Right ventricle myocardium superior (tissue), 1 donor: ENCODE measurements at regions not wholly inside any gene's neighbourhood (a gene's known extent, or its start where the extent isn't known, plus 50 kb on each side); places are given as distances from the start of the nearest gene placed in this dataset.

ENCODE experiments used
- ATAC-seq: fragments of 200-7000 bp; cut with Tn5 transposase; one replicate; pipeline ENCODE4 v1.9.1; 2020; ENCODE audit warnings: mild to moderate bottlenecking; ENCODE audit not compliant: poor library complexity
- DNase-seq: peaks from one replicate; pipeline ENCODE4 v3.0.0-alpha.2; 2020
- intact Hi-C: fragments of 100-400 bp; cut with DNase I; formaldehyde crosslinking; loops from one replicate; pipeline ENCODE4 v1.11.2; 2022
- donor health status: DM: no; HTN: yes; CAD: no; lungs with severe emphysema.

DNA sequence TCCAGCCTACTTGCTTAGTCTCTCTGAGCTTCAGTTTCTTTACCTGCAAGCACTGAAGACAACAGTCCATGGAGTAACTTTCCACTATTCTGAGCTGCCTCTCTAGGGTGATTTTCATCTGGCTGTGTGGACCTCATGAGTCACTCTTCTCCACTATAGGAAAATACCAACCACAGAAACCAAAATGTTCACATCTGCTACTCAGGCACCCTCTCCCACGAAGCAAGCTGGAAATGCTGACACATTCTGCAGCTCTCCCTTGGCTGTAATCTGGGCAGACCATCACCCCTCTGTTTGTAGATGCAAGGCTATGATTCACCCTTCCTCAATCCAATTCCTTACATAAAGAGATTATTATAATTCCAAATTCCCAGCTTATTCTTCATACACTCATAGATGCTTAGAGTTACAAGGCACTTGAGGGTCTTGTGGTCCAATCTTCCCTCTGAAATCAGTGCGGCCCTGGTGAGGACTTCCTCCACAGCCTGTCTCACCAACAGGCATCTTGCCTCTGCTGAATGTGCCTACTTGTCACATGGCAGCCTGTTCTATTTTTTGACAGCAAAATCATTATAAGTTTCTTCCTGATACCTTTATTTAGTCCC lies 97.0 kb upstream of the LNX1 start:
- ATAC-seq (peak; percentile 31), DNase-seq (no peak)
- intact Hi-C loops = no loop called here

GRCh38 chr4:53686521-53686920 lies 95.2 kb upstream of the LNX1 start:
- ATAC-seq (no peak), DNase-seq (no peak)
- intact Hi-C loops = no loop called here

DNA sequence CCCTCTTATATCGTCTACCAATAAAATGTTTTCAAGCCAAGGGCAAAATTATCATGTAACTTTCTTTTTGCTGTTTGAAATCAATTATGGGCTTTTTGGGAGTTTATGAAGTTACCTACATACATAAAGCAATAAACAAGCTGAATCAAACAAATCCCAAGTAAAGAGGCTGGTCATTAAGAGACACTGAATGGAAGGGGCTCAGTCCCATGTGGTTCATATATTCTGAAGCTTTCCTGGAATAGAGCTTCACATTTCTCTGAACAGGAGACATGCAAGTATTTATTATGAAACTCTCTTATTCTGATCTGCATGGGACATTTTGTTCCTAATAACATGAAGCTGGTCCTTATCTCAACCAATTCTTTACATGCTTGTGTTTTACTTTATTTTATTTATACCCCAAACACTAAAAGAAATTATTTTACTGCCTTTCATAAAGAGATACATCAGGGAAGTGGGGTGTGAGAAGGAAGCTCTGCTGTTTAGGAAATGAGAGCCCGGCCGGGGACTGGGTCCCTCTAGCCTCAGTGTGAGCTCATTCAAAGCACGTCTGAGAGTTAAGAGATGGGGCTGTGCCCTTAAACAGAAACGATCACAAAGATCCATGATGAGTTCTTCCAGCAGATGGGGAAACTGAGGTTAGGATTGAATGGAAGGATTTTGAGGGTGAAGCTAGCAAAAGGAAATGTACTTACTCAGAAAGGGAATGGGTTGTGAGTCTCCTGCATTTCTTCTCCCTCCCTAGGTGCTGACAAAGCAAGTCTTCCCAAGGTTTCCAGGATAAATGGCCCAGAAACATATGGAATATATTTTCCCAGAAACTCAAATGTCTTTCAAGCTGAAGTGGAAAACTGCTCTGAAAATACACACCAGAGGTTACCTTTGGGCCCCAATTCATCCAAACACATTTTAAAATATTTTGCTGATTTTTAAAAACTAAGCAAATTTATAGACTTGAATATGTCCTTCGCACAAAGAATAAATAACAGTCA lies 93.1 kb upstream of the LNX1 start:
- DNase-seq (no peak), ATAC-seq (peak; percentile 41)
- intact Hi-C loops = no loop called here

GRCh38 chr4:53682908-53683307 lies 91.6 kb upstream of the LNX1 start:
- DNase-seq = no peak
- ATAC-seq = no peak
- intact Hi-C loops = no loop called here

- ATAC-seq (no peak), DNase-seq (no peak)
- intact Hi-C loops = no loop called here
Measured at GRCh38 chr4:53682196-53682595, 90.9 kb upstream of the LNX1 start.

GRCh38 chr4:53680598-53680997 lies 89.3 kb upstream of the LNX1 start:
- DNase-seq (no peak), ATAC-seq (no peak)
- intact Hi-C loops = no loop called here

GRCh38 chr4:53680168-53680567 lies 88.9 kb upstream of the LNX1 start:
- DNase-seq (no peak), ATAC-seq (no peak)
- intact Hi-C loops = no loop called here

GRCh38 chr4:53676402-53676871 lies 85.2 kb upstream of the LNX1 start:
- intact Hi-C loops = no loop called here
- peak; percentile 80 for ATAC-seq
- no peak for DNase-seq

DNA sequence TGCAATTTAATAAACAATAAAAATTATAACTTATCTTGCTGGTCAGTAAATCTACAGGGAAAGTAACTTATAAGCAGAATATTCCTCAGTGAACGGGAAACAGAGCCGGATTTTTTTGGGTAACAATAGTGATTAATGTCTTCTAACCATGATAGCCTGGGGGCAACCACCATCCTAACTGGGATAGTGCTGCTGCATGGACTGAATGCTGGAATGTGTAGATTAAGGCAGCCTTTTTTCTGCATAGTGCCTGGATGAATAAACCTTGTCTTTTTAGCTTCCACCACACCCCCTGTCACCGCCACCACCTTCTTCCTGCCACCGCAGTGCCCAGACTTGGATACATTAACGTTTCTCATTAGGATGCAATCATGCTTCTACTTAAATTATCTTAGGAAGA lies 83.6 kb upstream of the LNX1 start:
- DNase-seq (no peak), ATAC-seq (no peak)
- intact Hi-C loops = no loop called here

DNA sequence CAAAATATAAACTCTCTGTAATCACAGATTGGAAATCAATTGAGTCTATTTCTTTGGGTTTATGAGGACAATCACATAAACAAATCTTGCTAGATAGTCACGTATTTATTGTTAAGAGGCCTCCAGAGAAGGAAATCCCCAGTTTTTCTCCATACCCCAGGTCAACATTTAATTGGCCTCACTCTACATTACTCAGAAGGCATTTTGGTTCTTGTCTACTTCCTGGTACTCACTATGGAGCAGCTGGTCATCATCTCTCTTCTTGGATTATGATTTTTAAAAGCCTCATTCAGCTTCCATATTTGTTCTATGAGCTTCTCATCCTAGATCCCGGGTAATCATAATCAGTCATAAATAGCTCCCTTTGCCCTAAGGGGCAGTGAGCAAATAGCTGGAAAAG lies 81.6 kb upstream of the LNX1 start:
- ATAC-seq (no peak), DNase-seq (no peak)
- intact Hi-C loops = no loop called here

DNA sequence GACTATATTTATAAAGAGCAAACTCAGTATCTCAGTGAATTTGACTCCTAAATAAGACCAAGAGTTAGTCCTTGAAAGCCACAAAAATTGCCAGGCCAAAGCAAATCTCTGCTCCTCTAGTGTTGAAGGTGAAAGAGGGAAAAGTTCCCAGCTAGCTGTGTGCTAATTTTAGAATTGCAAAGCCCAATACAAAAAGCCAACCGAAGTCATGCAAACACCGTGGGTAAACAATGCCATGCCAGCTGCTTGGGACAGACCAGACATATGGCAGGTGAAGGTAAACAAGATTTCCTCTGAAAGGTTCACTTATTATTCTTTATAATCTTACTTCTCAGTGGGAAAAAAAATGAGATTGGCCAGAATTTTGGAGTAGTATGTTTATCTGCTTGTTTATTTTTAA lies 80.5 kb upstream of the LNX1 start:
- intact Hi-C loops = no loop called here
- no peak for DNase-seq
- ATAC-seq = peak; percentile 86

- intact Hi-C loops = loop anchor here (5.0 kb wide), 1 partner anchor 167 kb away; no protein-coding TSS in a partner anchor
- ATAC-seq = peak; percentile 76
Measured at GRCh38 chr4:53659737-53660136, 68.5 kb upstream of the LNX1 start.

DNA sequence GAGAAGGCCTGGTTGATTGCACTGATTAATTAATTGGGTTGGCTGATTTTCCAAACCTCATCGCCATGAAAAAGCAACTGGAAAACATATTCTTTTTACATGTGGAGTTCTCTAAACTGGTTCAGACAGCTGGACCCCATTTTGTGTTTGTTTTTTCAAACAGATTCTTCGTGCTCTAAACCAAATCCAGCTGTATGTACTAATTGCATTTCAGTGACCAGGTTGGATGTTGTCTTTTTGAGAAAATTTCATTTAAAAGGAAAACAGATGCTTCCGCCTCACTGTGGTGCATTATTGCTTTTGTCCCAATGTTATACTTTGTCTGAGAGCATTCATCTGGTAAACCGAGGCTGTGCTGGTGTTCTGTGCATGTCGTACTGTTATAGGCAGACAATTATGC lies 67.8 kb upstream of the LNX1 start:
- no peak for DNase-seq
- intact Hi-C loops = loop anchor here (5.0 kb wide), 1 partner anchor 167 kb away; no protein-coding TSS in a partner anchor

More at GRCh38 chr4:53659737-53660136, 68.5 kb upstream of the LNX1 start:
- DNase-seq = no peak

GRCh38 chr4:53658029-53658428 lies 66.7 kb upstream of the LNX1 start:
- intact Hi-C loops = loop anchor here (5.0 kb wide), 1 partner anchor 166 kb away; no protein-coding TSS in a partner anchor
- ATAC-seq (no peak), DNase-seq (no peak)

More for the DNA sequence above, 67.8 kb upstream of the LNX1 start:
- ATAC-seq = no peak

DNA sequence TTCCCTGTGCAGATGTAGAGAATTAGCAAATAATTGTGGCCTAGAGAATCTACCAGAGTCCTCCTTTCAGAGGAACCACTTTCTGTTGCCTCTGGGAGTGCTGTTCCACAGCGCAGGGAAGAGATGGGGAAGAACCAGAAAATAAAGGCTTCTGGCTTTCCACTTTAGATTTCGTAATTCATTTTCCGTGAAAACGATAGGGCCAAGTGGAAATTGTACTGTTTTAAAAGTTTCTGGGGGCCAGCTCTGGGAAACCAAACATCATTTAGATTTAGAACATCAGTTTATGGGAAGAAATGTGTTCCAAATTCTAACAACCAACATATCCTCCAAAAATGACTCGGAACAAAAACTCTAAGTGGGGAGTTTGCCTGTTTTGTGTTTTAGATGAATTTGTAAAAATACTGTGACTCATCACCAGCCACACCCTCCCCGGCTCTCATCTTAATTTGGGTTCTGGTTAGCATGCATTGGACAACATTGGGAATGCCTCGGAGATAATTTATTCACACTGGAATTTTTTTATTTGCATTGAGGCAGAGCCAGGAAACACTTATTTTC lies 65.2 kb upstream of the LNX1 start:
- ATAC-seq (peak; percentile 66), DNase-seq (no peak)
- intact Hi-C loops = loop anchor here (5.0 kb wide), 1 partner anchor 164 kb away; no protein-coding TSS in a partner anchor

- peak; percentile 71 for ATAC-seq
- DNase-seq = no peak
- intact Hi-C loops = no loop called here
Measured at GRCh38 chr4:53654300-53654758, 63.0 kb upstream of the LNX1 start.

DNA sequence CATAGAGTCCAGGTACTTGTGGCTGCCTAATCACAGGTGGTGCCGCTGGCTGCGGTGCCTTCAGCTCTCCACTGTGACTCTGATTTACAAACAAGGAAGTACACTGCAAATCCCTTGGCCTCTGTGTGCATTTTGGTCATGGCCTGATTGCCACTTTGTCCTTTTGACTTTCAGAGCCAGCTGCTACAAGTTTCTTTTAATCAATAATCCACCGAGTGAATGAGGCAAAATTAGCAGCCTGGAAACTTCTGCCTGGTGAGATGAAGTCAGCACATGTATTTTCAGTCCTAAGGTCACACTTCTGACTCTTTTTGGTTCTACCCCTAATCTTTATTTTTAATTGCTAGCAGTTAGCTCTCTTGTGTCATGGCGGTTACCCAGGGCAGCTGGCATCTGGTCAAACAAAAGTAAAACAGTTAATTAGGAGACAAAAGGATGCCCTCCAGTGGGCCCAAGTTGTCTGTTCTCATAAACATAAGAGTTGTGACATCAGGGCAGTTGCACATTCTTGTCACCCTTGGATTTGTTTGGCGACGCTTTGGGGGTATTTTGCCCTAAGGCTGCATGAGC lies 62.3 kb upstream of the LNX1 start:
- intact Hi-C loops = no loop called here

DNA sequence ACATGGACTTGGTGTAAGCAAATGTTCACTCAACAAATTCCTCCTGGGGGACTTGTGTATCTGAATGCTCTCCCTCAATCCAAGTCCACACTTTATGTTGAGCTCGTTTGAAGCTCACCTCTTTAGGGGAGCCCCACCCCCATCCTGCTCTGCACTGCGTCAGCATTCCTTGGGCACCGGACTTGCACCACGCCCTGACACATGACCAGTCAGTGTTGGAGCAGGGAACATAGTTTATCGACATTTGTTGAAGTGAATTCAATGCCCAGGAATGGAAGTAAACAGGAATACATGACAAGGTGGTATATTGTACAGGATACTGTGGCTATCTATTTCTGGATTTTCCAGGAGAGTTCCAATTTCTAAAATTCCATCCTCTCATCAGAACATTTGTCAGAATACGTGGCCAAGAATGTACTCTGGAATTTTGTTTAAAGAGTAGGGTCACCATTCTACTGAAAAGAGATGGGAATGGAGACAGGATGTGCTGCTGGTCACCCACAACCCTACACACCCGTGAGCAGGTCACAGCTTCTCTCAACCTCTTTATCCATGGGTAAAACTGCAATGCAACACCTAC lies 60.0 kb upstream of the LNX1 start:
- intact Hi-C loops = no loop called here
- DNase-seq (peak; percentile 59), ATAC-seq (peak; percentile 37)

More for the DNA sequence above, 62.3 kb upstream of the LNX1 start:
- DNase-seq = no peak
- ATAC-seq = peak; percentile 38

- ATAC-seq (no peak), DNase-seq (no peak)
- intact Hi-C loops = no loop called here
Measured at GRCh38 chr4:53649357-53649756, 58.1 kb upstream of the LNX1 start.
